ENCODE measurements at regions not wholly inside any gene's neighbourhood (a gene's known extent, or its start where the extent isn't known, plus 50 kb on each side); places are given as distances from the start of the nearest gene placed in this dataset.

DNA sequence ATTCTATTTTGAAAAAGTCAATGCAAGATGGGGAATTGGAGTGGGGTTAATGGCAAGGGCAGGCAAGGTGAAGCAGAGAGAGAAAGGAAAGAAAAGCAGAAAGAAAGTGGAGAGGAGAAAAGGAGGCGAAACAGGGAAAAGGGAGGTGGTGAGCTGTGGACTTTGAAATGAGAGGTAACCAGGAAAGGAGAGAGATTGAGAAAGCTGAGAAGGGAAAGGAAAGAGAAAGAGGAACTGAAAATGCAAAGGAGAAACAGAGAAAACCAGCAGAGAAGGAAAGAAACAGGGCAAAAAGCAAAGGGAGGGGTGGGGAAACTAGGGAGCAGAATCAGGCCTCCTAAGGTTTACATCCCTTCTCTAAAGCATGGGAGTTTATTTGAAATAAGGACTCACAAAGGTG is 72.5 kb upstream of the TPK1 start:
- TF ChIP-seq EZH2 (IDR thresholded peaks at IDR 0.05) (no peak), EGR1 (IDR thresholded peaks at IDR 0.05; ENCODE audit: low read depth) (no peak), POLR2A (IDR thresholded peaks at IDR 0.05; ENCODE audit: borderline replicate concordance, extremely low read depth, insufficient read depth, insufficient read length) (no peak), SP1 (IDR thresholded peaks at IDR 0.05; ENCODE audit: low read depth) (no peak), FOSL1 (IDR thresholded peaks at IDR 0.05; ENCODE audit: low read depth) (no peak), YY1 (IDR thresholded peaks at IDR 0.05; ENCODE audit: extremely low read depth, insufficient replicate concordance, low read depth, low read length) (no peak), REST (IDR thresholded peaks at IDR 0.05; ENCODE audit: low read depth) (no peak), POLR2AphosphoS5 (IDR thresholded peaks at IDR 0.05; ENCODE audit: low read depth, low read length) (no peak), SRF (IDR thresholded peaks at IDR 0.05; ENCODE audit: low read depth) (no peak), RAD21 (IDR thresholded peaks at IDR 0.05; ENCODE audit: low read depth) (no peak), ZFX (IDR thresholded peaks at IDR 0.05) (no peak), ELF1 (IDR thresholded peaks at IDR 0.05; ENCODE audit: borderline replicate concordance, low read depth) (no peak)
- TF ChIP-seq, protein P1, sequence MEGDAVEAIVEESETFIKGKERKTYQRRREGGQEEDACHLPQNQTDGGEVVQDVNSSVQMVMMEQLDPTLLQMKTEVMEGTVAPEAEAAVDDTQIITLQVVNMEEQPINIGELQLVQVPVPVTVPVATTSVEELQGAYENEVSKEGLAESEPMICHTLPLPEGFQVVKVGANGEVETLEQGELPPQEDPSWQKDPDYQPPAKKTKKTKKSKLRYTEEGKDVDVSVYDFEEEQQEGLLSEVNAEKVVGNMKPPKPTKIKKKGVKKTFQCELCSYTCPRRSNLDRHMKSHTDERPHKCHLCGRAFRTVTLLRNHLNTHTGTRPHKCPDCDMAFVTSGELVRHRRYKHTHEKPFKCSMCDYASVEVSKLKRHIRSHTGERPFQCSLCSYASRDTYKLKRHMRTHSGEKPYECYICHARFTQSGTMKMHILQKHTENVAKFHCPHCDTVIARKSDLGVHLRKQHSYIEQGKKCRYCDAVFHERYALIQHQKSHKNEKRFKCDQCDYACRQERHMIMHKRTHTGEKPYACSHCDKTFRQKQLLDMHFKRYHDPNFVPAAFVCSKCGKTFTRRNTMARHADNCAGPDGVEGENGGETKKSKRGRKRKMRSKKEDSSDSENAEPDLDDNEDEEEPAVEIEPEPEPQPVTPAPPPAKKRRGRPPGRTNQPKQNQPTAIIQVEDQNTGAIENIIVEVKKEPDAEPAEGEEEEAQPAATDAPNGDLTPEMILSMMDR (IDR thresholded peaks at IDR 0.05 in 2 of 3, conservative IDR thresholded peaks at IDR 0.05 in 1 of 3; ENCODE audit: borderline replicate concordance in 1 of 3, insufficient read depth in 1 of 3, low read depth in 2 of 3, low read length in 2 of 3), result no peak

Data from HCT116 (cell line).